ENCODE measurements at regions not wholly inside any gene's neighbourhood (a gene's known extent, or its start where the extent isn't known, plus 50 kb on each side); places are given as distances from the start of the nearest gene placed in this dataset.

DNA sequence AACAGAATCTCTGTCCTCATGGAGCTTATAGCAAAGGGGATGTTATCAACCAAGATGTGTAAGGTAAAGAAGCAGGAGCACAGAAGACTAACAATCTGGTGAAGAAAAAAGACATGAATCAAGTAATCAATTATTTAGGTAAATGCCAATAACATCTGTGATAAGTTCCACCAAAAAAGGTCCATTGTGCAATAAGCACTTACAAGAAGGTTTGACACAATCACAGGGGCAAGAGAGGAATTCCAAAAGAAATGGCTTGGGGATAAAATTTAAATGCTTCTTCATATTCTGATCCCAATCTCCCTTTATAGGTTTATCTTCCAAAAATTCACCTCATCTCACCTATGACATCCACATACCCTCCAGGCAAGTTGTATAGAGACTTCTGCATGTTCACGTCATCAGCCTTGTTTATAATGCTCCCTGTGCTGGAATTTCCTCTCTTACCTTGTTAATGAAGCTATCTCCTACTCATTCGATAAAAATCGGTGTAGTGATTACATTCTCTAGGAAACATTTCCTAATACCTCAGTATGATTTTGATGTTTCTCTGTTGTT lies 53.6 kb upstream of the DPT start:
- ATAC-seq (ENCODE audit: poor library complexity) (no peak), DNase-seq (no peak)
- intact Hi-C loops (cut with DNase I), result no loop called here

DNA sequence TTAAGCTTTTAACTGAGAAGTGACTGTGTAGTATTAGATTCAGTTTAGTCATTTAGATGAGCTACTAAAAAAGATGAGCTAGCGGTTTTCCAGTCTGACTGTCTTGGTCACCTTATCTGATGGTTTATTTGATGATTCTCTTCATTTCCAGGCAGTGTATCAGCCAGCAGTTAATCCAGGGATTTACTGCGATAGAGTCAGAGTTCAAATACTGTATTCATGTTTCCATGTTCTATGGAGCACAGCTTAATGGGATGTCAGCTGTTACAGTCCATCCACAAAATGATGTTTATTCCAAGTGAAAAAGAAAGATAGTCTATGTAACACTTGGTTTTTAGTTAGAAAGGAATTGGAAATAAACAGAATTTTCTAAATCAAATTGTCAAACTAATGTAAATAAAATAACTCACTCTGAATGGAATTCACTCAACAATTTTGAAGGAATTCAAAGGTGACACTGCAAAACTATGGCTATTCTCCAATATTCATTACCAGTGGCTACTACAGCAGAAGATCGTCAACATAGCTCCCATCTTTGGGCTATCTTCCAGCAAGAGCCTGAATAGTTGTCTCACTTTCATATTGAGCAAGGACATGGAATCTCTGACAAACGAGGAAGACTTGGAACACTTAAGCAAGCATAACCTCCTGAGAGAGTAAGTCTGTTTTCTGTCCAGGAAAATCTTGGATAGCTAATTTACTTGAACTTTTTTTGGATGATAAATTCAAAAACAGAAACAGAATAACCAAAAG lies 54.6 kb upstream of the DPT start:
- peak; percentile 95 for ATAC-seq (ENCODE audit: poor library complexity)
- no peak for DNase-seq
- intact Hi-C loops (cut with DNase I), result no loop called here

DNA sequence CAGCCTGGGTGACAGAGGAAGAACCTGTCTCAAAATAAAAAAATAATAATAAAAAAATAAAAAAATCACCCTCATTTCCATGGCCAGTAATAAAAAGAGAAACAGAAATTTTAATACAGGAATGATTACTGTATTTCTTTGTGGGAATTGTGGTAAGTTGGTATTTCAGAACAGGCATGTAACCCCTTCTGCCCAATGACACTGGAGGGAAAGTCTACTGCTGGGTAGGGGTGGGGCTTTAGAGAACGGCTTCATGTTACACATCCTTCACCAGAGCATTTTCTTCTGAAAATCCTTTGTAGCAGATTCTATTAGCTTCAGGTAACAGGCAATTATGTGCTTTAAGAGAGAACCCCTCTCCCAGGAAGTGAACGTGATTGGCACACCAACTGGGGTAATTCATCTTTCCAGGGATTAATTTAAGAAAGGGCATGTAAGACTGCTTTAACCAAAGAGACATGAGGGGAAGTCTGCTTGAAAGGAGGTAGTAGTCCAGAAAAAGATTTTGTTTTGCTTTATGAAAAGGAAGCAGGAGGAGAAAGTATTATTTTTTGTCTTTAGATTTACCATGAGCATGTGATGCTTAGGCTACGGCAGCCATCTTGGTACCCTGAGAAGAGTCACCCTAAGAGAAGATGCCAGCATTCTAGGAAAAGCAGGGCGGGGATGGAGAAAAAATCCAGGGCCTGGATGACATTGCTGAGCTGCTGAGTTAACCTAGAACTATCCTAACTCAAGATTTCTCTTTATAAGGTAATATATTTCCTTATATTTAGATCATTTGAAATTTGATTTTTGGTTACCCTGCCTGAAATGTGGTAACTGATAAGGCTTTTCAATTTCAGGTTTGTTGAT lies 57.7 kb upstream of the DPT start:
- ATAC-seq (ENCODE audit: poor library complexity) (no peak), DNase-seq (no peak)
- intact Hi-C loops (cut with DNase I), result no loop called here

DNA sequence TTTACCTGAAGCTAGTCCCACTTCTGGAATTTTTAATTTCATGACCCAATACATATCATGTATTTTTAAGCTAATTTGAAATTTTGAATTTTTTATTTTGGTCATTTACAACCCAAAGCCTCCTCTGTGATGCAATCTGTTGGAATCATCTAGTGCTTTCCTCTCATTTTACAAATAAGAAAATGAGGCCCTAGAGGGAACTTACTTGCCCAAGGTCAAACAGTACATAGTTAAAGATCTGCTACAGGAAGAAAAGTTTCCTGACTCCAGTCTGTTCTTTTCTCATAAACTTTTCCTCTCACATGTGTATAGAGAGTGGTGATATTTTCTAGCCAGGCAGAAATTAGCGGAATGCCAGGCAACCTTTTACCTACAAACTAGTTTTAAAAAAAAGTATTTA lies 59.3 kb upstream of the DPT start:
- no peak for DNase-seq
- no peak for ATAC-seq (ENCODE audit: poor library complexity)
- intact Hi-C loops (cut with DNase I), result no loop called here

DNA sequence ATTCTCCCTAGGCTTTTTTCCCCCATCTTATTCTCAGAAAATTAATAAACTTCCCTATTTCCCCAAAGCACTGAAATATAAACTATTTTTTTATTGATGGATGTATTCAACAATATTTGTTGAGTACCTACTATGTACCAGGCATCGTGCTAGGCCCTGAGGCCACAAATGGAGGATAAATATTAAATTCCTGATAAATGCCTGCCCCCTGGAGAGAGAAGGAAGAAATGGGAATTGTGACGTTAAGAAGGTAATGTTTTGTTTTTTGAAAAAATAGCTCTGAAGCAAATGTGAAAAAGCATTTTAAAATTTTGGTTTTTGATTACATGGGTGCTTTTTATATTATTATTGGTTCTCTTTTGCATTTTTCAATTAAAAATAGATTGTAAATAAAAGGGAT lies 60.5 kb upstream of the DPT start:
- ATAC-seq (ENCODE audit: poor library complexity) (no peak), DNase-seq (no peak)
- intact Hi-C loops (cut with DNase I), result no loop called here

DNA sequence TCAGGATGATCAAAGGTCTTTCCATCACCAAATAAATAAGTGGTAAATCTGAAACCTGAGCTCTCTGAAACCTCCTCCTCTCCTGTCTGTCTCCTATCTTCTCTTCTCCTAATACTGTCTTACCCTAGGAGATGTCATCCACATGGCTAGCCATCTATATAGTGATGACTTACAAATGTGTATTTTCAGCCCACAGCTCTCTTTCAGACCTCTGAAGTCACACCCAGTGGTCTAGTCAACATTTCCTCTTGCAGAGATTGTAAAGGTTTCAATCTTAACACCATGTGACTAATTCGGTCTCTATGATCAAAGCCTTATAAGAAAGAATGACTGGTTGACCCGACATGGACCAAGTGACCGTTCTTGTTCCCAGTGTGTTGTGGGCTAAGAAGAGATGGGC lies 63.1 kb upstream of the DPT start:
- no peak for ATAC-seq (ENCODE audit: poor library complexity)
- intact Hi-C loops (cut with DNase I), result no loop called here
- no peak for DNase-seq

DNA sequence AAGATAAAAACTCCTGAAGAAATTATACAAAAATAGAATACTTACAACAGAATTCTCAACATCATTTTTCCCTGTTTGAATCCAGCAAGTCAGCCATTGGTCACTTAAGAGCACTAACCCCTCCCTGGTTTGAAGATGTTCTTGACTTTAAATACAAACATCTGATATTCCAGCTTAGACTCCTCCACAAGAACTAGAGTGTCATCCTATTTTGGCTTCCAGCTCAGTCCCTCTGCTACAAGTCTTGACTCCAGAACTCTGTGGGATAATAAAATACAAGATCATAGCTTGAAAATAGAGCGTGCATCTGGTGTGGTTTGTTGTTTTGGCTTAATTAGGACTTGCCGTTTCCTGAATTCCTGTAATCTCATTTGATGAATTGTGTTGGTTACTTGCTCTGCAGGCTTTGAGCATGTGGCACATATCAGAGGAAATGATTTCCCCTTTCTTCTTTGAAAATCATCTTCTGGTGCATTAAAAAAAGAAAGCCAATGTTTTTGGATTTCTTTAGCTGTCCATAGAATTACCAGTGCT lies 63.7 kb upstream of the DPT start:
- no peak for ATAC-seq (ENCODE audit: poor library complexity)

DNA sequence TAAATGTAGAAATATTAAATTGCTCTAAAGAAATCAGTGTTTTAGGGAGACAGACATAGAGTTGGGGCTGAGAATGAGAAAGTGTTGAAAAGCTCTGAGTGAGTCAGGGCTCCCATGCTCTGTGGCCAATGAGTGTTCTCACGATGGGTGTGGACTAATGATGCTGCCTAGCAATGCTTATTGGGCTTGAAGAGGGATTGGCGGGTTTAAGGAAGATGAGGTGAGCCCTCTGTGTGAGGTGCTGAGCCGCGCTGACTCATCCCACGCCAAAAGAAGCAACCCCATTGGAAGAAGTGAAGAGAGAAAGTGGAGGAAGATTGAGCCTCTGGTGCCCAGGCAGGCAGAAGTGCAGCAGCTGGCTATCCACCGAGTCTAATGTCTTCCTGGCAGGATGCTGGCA lies 65.1 kb upstream of the DPT start:
- DNase-seq (no peak), ATAC-seq (ENCODE audit: poor library complexity) (no peak)
- intact Hi-C loops (cut with DNase I), result no loop called here

More for the DNA sequence above, 63.7 kb upstream of the DPT start:
- DNase-seq, result no peak
- intact Hi-C loops (cut with DNase I), result no loop called here

DNA sequence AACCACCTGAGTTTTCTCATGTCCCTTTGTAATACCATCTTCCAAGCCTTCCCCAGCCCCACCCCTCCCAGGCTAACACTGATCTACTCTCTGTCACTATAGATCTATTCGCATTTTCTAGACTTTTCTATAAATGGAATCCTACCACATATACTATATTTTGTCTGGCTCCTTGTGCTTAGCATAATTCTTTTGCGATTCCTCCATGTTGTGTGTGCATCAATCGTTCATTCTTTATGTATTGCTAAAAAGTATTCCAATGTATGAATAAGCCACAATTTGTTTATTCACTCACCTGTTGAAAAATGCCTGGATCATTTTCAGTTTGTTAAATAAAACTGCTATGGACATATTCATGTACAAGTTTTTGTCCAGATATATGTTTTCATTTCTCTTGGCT lies 66.7 kb upstream of the DPT start:
- intact Hi-C loops (cut with DNase I), result no loop called here
- DNase-seq, result no peak

DNA sequence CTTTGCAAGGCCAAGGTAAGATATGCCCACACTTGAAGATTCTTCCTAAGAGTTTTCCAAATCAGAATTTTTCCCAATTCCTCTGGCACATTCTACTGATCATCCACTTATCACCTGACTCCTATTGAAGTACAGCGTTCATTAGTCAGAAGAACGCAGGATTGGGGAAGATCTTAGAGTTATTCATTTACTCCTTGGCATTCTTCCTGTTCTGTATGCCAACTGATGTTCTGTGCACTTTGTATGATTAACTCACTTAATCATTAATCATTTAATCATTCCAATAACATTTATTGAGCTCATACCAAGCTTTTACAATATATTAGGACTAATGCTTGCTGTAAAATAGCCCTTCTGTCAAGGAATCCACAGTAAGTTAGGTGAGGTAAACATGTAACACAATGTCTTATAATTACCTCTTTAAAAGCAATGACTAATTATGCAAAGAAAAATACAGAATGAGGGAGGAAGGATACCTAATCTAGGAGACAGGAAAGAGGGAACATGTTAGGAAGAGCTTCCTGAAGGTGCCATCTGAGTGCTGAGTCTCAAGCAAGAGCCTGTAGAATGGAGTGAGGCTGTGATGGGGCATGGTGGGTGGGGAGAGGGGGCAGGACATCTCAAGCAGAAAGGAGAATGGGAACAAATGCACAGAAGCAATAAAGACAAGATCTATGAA lies 71.1 kb upstream of the DPT start:
- no peak for ATAC-seq (ENCODE audit: poor library complexity)
- no peak for DNase-seq
- intact Hi-C loops (cut with DNase I), result no loop called here

More for the DNA sequence above, 66.7 kb upstream of the DPT start:
- ATAC-seq (ENCODE audit: poor library complexity), result no peak

DNA sequence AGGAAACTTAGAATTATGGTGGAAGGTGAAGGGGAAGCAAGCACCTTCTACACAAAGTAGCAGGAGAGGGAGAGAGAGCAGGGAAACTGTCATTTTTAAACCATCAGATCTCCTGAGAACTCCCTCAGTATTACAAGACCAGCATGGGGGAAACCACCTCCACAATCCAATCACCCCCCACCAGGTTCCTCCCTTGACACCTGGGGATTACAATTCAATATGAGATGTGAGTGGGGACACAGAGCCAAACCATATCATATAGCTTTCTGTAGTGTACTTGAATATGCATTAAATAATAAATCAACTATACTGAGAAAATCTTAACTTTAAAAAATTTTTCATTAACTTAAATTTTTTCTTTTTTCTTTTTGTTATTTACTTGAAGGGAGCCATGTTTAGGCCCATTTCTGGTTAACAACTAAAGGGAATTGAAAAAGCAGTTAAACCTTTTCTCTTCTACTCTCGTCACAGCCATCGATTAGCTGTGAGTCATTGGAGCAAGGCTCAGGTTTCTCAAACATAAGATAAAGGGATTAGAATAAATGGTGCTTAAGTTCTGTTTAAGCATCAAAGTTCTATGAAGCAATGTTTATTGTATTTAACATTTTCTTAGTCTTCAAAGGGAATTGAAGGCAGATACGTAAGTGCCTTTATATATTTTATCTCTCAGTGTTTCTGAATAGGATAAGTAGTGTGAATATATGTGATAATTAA lies 72.2 kb upstream of the DPT start:
- ATAC-seq (ENCODE audit: poor library complexity) (no peak), DNase-seq (no peak)
- intact Hi-C loops (cut with DNase I), result no loop called here

DNA sequence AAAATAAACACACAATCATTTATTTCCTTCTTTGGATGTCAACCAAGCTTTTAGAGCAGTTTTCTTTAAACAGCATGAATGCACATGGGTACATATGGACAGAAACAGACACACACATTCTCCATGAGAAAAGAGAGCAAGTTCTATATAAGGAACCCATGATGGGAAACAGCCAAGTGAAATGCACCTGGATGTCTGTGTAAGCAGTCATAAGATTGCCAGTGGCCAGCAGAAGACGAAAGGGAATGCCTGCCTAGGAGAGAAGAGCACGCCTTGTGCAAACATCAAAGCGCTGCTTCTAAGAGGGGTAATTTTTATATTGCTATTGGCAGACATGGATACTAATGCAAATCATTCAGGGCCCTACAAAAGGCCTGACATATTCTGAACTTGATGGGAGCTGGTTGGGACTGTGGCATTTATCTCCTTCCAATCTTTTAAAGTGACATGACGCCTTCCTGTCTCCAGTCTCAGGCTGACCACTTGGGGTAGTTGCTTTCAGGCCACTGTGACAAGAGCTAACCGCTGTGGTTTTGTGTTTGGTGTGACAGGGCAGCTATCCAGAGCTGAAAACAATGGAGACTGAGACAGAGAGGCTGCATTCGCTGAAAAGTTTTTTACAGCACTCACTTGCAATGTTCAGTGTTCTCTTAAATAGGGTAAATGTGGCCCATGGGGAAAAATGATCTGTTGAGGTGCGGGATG lies 75.0 kb upstream of the DPT start:
- intact Hi-C loops (cut with DNase I), result no loop called here
- no peak for DNase-seq
- ATAC-seq (ENCODE audit: poor library complexity), result no peak

DNA sequence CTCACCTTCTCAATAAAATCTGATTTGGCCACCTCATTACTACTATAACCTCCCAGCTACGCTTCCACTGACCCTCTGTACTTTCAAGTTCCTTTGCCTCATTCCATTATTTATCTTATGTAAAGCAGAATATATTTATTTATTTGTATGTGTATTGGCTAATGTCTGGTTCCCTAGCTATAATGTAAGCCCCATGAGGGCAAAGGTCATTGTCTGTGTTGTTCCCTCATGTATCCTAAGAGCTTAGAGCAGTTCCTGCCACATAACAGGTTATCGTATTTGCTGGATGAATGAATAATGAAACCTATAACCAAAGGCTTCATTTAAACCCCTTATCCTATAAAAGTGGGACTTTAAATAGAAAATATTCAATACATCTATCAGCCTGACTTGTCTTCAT lies 77.9 kb upstream of the DPT start:
- DNase-seq, result no peak
- intact Hi-C loops (cut with DNase I), result no loop called here
- ATAC-seq (ENCODE audit: poor library complexity), result no peak

DNA sequence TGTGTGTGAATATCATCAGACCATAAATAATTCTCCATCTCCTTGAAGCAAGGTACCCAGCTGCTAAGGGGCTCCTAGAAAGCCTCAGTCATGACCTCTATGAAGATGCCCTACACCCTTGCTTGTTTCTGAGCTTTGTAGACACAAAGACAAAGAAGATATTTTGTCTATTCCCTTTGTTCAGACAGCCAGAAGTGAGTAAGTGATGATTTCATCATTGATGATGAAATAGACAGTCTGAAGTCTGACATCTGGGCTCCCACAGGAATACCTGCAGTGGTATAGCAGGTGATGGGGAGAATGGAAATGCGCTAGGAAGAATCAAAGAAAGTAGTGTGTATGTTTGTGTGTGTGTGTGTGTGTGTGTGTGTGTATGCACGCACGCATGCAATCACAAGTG lies 82.2 kb upstream of the DPT start:
- no peak for ATAC-seq (ENCODE audit: poor library complexity)
- DNase-seq, result no peak
- intact Hi-C loops (cut with DNase I), result no loop called here

DNA sequence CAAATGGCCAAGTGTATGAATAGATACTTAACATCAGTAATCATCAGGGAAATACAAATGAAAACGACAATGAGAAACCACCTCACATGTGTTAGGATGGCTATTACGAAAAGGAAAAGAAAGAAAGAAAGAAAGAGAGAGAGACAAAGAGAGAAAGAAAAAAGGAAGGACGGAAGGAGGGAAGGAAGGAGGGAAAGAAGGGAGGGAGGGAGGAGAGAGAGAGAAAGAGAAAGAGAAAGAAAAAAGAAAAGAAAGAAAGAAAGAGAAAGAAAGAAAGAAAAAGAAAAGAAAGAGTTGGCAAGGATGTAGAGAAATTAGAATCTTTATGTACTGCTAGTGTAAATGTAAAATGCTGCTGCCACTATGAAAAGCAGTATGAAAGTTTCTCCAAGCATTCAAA lies 90.7 kb upstream of the DPT start:
- ATAC-seq (ENCODE audit: poor library complexity) (no peak), DNase-seq (no peak)
- intact Hi-C loops (cut with DNase I), result no loop called here

DNA sequence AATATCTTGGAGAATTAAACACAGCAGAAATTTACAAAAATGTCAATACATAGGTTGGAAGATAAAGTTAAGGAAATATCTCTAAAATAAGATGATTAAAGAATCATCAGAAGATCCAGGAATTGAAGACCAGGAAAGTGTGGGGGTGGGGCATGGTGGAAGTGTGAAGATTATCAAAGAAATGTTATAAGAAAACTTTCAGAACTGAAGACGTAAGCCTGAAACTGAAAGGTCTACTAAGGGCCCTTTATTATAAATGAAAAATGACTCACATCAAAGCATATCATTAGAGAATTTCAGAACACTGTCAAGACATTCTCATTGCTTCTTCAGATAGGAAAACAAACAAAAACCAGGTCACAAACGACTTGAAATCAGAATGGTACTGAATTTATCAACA lies 92.4 kb upstream of the DPT start:
- DNase-seq, result no peak
- ATAC-seq (ENCODE audit: poor library complexity), result no peak
- intact Hi-C loops (cut with DNase I), result no loop called here

DNA sequence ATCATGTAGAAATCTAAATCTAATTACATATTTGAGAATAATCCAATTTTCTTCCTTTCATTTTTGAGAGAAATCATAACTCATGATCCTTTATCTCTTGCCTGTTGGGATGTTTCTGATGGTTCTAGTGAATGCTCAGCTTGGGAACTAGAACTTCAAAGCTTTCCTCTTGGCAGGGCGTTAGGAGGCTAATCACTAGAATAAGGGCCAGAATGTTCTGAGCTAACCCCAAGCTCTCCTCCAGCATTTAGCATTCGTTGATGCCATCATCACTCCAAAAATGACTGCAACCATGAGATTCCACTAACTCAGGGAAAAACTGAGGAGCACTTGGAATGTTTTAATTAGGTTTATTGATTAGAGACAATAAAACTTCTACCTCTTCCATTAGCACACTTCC lies 93.9 kb upstream of the DPT start:
- ATAC-seq (ENCODE audit: poor library complexity), result peak; percentile 62
- DNase-seq, result no peak
- intact Hi-C loops (cut with DNase I), result no loop called here

DNA sequence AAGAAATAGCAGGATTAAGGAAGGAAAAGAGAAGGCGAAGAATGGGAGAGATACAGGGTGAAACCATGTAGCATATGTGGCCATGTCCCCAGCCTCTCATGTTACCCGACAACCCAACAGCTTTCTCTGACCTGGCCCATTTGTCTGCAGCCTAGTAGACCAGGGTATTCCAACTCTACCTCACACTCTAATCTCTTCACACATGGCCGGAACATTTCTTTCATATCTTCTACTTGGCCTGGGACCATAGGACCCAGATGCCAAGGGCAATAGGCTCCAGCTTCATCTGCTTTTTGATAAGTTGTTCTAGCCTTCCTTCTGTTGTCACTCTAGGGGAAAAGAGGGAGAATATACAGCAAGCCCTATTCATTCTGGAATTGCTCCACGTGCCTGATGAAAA lies 95.0 kb upstream of the DPT start:
- intact Hi-C loops (cut with DNase I), result no loop called here
- peak; percentile 93 for ATAC-seq (ENCODE audit: poor library complexity)
- DNase-seq, result no peak
